T-helper 17 cell (primary cell): ENCODE measurements at regions not wholly inside any gene's neighbourhood (a gene's known extent, or its start where the extent isn't known, plus 50 kb on each side); places are given as distances from the start of the nearest gene placed in this dataset.
"Not testable (repeated sequence)": the region's sequence is repeated elsewhere in the genome, so short reads cannot be mapped to it uniquely, and the experiment has no call there.

Source experiments
- ATAC-seq: fragments of 150-1000 bp; cut with Tn5 transposase; 2 replicates; pipeline ENCODE4 v1.10.0; 2021; ENCODE audit warnings: mild to moderate bottlenecking, moderate library complexity
- DNase-seq, 3 donors: peaks; one replicate each; pipeline versions ENCODE4 v3.0.0 to v3.0.0-alpha.2; 2020 to 2021
- H3K9me3 ChIP-seq: one replicate; pipeline ENCODE4 v1.7.0; 2013; ENCODE audit warnings: low read length, mild to moderate bottlenecking; ENCODE audit not compliant: control insufficient read depth, poor library complexity, severe bottlenecking
- H3K27ac Mint-ChIP-seq: one replicate; pipeline ENCODE4 v1.8.0; 2022; ENCODE audit warnings: mild to moderate bottlenecking, moderate library complexity, mixed read lengths
- H3K27me3 Mint-ChIP-seq: one replicate; pipeline ENCODE4 v1.8.0; 2022; ENCODE audit warnings: mixed read lengths
- H3K36me3 Mint-ChIP-seq: one replicate; pipeline ENCODE4 v1.8.0; 2022; ENCODE audit warnings: low read depth, mixed read lengths
- H3K4me1 Mint-ChIP-seq: one replicate; pipeline ENCODE4 v1.8.0; 2022; ENCODE audit warnings: mild to moderate bottlenecking, mixed read lengths
- H3K4me3 Mint-ChIP-seq: one replicate; pipeline ENCODE4 v1.8.0; 2022; ENCODE audit warnings: mild to moderate bottlenecking, moderate library complexity, mixed read lengths

GRCh38 chr5:92561411-92561959 is 1019.5 kb downstream of the NR2F1-AS1 start:
- Mint-ChIP-seq H3K4me3 (no peak overlapping the region), H3K36me3 (no peaks in the 10 kb centered on the region), H3K27ac (no peak overlapping the region), H3K27me3 (no peaks in the 10 kb centered on the region), H3K4me1 (no peaks in the 10 kb centered on the region)
- H3K9me3 ChIP-seq, result no peaks in the 10 kb centered on the region
- ATAC-seq (no peak), DNase-seq (no peak)

GRCh38 chr5:92560698-92561401 is 1020.2 kb downstream of the NR2F1-AS1 start:
- H3K4me1 Mint-ChIP-seq, result no peaks in the 10 kb centered on the region
- no peak overlapping the region for H3K27ac Mint-ChIP-seq
- no peaks in the 10 kb centered on the region for H3K9me3 ChIP-seq
- H3K4me3 Mint-ChIP-seq, result no peak overlapping the region
- DNase-seq, result no peak
- ATAC-seq, result no peak
- H3K36me3 Mint-ChIP-seq, result no peaks in the 10 kb centered on the region
- no peaks in the 10 kb centered on the region for H3K27me3 Mint-ChIP-seq

- Mint-ChIP-seq H3K27ac (no peak overlapping the region), H3K4me1 (no peaks in the 10 kb centered on the region), H3K27me3 (no peaks in the 10 kb centered on the region), H3K36me3 (no peaks in the 10 kb centered on the region), H3K4me3 (no peak overlapping the region)
- no peaks in the 10 kb centered on the region for H3K9me3 ChIP-seq
- ATAC-seq, result no peak
- no peak for DNase-seq
These were observed 1021.2 kb downstream of the NR2F1-AS1 start for GRCh38 chr5:92559781-92560180.

- no peaks in the 10 kb centered on the region for H3K4me1 Mint-ChIP-seq
- no peak overlapping the region for H3K4me3 Mint-ChIP-seq
- DNase-seq (no peak), ATAC-seq (no peak)
- no peaks in the 10 kb centered on the region for H3K27me3 Mint-ChIP-seq
- no peak overlapping the region for H3K27ac Mint-ChIP-seq
- no peaks in the 10 kb centered on the region for H3K9me3 ChIP-seq
- no peaks in the 10 kb centered on the region for H3K36me3 Mint-ChIP-seq
These were observed 1021.7 kb downstream of the NR2F1-AS1 start for GRCh38 chr5:92559331-92559730.

- H3K27ac Mint-ChIP-seq, result no peak overlapping the region
- no peak overlapping the region for H3K4me3 Mint-ChIP-seq
- ATAC-seq (no peak), DNase-seq (no peak)
- H3K36me3 Mint-ChIP-seq, result no peaks in the 10 kb centered on the region
- H3K27me3 Mint-ChIP-seq, result no peaks in the 10 kb centered on the region
- H3K4me1 Mint-ChIP-seq, result no peaks in the 10 kb centered on the region
- no peaks in the 10 kb centered on the region for H3K9me3 ChIP-seq
These were observed 1024.3 kb downstream of the NR2F1-AS1 start for GRCh38 chr5:92556747-92557146.

GRCh38 chr5:92554447-92555085 is 1026.5 kb downstream of the NR2F1-AS1 start:
- Mint-ChIP-seq H3K4me3 (no peak overlapping the region), H3K36me3 (no peaks in the 10 kb centered on the region)
- no peaks in the 10 kb centered on the region for H3K9me3 ChIP-seq

GRCh38 chr5:92553326-92553725 is 1027.7 kb downstream of the NR2F1-AS1 start:
- H3K4me1 Mint-ChIP-seq, result no peaks in the 10 kb centered on the region
- DNase-seq (no peak), ATAC-seq (no peak)
- no peaks in the 10 kb centered on the region for H3K27me3 Mint-ChIP-seq
- H3K4me3 Mint-ChIP-seq, result no peak overlapping the region
- H3K9me3 ChIP-seq, result no peaks in the 10 kb centered on the region
- no peaks in the 10 kb centered on the region for H3K36me3 Mint-ChIP-seq
- H3K27ac Mint-ChIP-seq, result no peak overlapping the region

More at GRCh38 chr5:92554447-92555085, 1026.5 kb downstream of the NR2F1-AS1 start:
- ATAC-seq (no peak), DNase-seq (no peak)
- H3K27ac Mint-ChIP-seq, result no peak overlapping the region
- H3K27me3 Mint-ChIP-seq, result no peaks in the 10 kb centered on the region
- H3K4me1 Mint-ChIP-seq, result no peaks in the 10 kb centered on the region

GRCh38 chr5:92552206-92553160 is 1028.5 kb downstream of the NR2F1-AS1 start:
- no peak for ATAC-seq

GRCh38 chr5:92548346-92548745 is 1032.7 kb downstream of the NR2F1-AS1 start:
- H3K27ac Mint-ChIP-seq, result no peak overlapping the region
- ATAC-seq (no peak), DNase-seq (no peak)
- H3K4me3 Mint-ChIP-seq, result no peak overlapping the region
- no peaks in the 10 kb centered on the region for H3K4me1 Mint-ChIP-seq
- H3K36me3 Mint-ChIP-seq, result no peaks in the 10 kb centered on the region
- no peaks in the 10 kb centered on the region for H3K27me3 Mint-ChIP-seq
- H3K9me3 ChIP-seq, result no peaks in the 10 kb centered on the region

More at GRCh38 chr5:92552206-92553160, 1028.5 kb downstream of the NR2F1-AS1 start:
- H3K9me3 ChIP-seq, result no peaks in the 10 kb centered on the region
- no peak overlapping the region for H3K4me3 Mint-ChIP-seq
- no peak for DNase-seq
- no peaks in the 10 kb centered on the region for H3K36me3 Mint-ChIP-seq
- H3K27ac Mint-ChIP-seq, result no peak overlapping the region
- no peaks in the 10 kb centered on the region for H3K27me3 Mint-ChIP-seq
- H3K4me1 Mint-ChIP-seq, result no peaks in the 10 kb centered on the region

- ATAC-seq, result no peak
These were observed 1036.4 kb downstream of the NR2F1-AS1 start for GRCh38 chr5:92544596-92544995.

GRCh38 chr5:92544036-92544435 is 1037.0 kb downstream of the NR2F1-AS1 start:
- Mint-ChIP-seq H3K27me3 (no peaks in the 10 kb centered on the region), H3K36me3 (no peaks in the 10 kb centered on the region), H3K4me1 (no peaks in the 10 kb centered on the region), H3K4me3 (no peak overlapping the region), H3K27ac (no peak overlapping the region)
- no peaks in the 10 kb centered on the region for H3K9me3 ChIP-seq
- DNase-seq, result no peak
- no peak for ATAC-seq

More at GRCh38 chr5:92544596-92544995, 1036.4 kb downstream of the NR2F1-AS1 start:
- Mint-ChIP-seq H3K4me3 (no peak overlapping the region), H3K4me1 (no peaks in the 10 kb centered on the region), H3K36me3 (no peaks in the 10 kb centered on the region), H3K27ac (no peak overlapping the region), H3K27me3 (no peaks in the 10 kb centered on the region)
- no peak for DNase-seq
- H3K9me3 ChIP-seq, result no peaks in the 10 kb centered on the region

GRCh38 chr5:92543201-92543600 is 1037.8 kb downstream of the NR2F1-AS1 start:
- no peaks in the 10 kb centered on the region for H3K27me3 Mint-ChIP-seq
- H3K4me3 Mint-ChIP-seq, result no peak overlapping the region
- no peak for DNase-seq
- no peak for ATAC-seq
- H3K36me3 Mint-ChIP-seq, result no peaks in the 10 kb centered on the region
- no peaks in the 10 kb centered on the region for H3K4me1 Mint-ChIP-seq
- H3K9me3 ChIP-seq, result no peaks in the 10 kb centered on the region
- no peak overlapping the region for H3K27ac Mint-ChIP-seq

GRCh38 chr5:92542017-92542416 is 1039.0 kb downstream of the NR2F1-AS1 start:
- not testable (repeated sequence) for H3K9me3 ChIP-seq, H3K36me3 Mint-ChIP-seq, ATAC-seq, H3K4me3 Mint-ChIP-seq, H3K27me3 Mint-ChIP-seq, H3K27ac Mint-ChIP-seq, DNase-seq, H3K4me1 Mint-ChIP-seq
